GM12878 (cell line): ENCODE measurements at regions not wholly inside any gene's neighbourhood (a gene's known extent, or its start where the extent isn't known, plus 50 kb on each side); places are given as distances from the start of the nearest gene placed in this dataset.

Experiments
- ATAC-seq: fragments of 200-7000 bp; cut with Tn5 transposase; 3 replicates; pipeline ENCODE4 v1.9.1; 2020; ENCODE audit warnings: mild to moderate bottlenecking, moderate library complexity
- BruUV-seq: library from RNA; stranded (reverse); fragments of 400-500 nt; replicated peaks from 2 replicates; lab custom pipeline; 2021; lab: Mats Ljungman, UMichigan
- CTCF ChIA-PET: fragments of 300-600 bp; sonication (Branson Sonifier 250); formaldehyde crosslinking; extraction: SDS; loops from one replicate; lab custom pipeline; 2021; ENCODE audit warnings: inconsistent platforms; lab: Yijun Ruan, JAX
- POLR2A ChIA-PET: fragments of 350-600 bp; formaldehyde crosslinking; extraction: SDS; loops from one replicate; lab custom pipeline; 2021; ENCODE audit warnings: inconsistent platforms; lab: Charles Lee
- RAD21 ChIA-PET: fragments of 300-600 bp; sonication (Branson Sonifier 250); formaldehyde crosslinking; loops from one replicate; lab custom pipeline; 2023; ENCODE audit warnings: antibody characterized with exemption; ENCODE audit not compliant: unreplicated experiment; lab: Charles Lee
- SMC1A ChIA-PET: fragments of 300-600 bp; sonication (Branson Sonifier 250); formaldehyde crosslinking; loops from one replicate; lab custom pipeline; 2023; ENCODE audit not compliant: unreplicated experiment, uncharacterized antibody; lab: Charles Lee
- DNase-seq: peaks from one replicate; pipeline ENCODE4 v3.0.0-alpha.2; 2011; ENCODE audit warnings: low read depth, low spot score
- FAIRE-seq: peaks from 3 replicates; lab custom pipeline; 2011; peaks lifted over from hg19 to GRCh38; lab: Jason Lieb, UNC
- H2AFZ ChIP-seq: 2 replicates; pipeline ENCODE4 v1.6.0; 2011; ENCODE audit warnings: low read depth, low read length, control low read depth; ENCODE audit not compliant: control insufficient read depth
- H3K27ac ChIP-seq: 2 replicates; pipeline ENCODE4 v1.5.1; 2011; ENCODE audit warnings: control low read depth; ENCODE audit not compliant: control insufficient read depth, insufficient read depth
- H3K27me3 ChIP-seq, 2 experiments: replicated peaks in 1 of 2; 2 replicates each; pipeline versions ENCODE4 v1.6.0 to v1.6.1; 2011; ENCODE audit warnings: low read length in 1 of 2; ENCODE audit not compliant: control insufficient read depth in 2 of 2, insufficient read depth in 2 of 2
- H3K36me3 ChIP-seq, 2 experiments: 2 replicates each; pipeline ENCODE4 v1.5.1; 2011; ENCODE audit warnings: low read length in 1 of 2; ENCODE audit not compliant: control insufficient read depth in 2 of 2, insufficient read depth in 2 of 2
- H3K4me1 ChIP-seq: 2 replicates; pipeline ENCODE4 v1.6.1; 2011; ENCODE audit warnings: mild to moderate bottlenecking, low read length, moderate library complexity, mixed read lengths; ENCODE audit not compliant: control insufficient read depth, insufficient read depth
- H3K4me2 ChIP-seq: 2 replicates; pipeline ENCODE4 v1.6.0; 2011; ENCODE audit warnings: control low read depth; ENCODE audit not compliant: control insufficient read depth, insufficient read depth
- H3K4me3 ChIP-seq: fragments of 200-600 bp; sonication (generic); 2 replicates; pipeline ENCODE4 v1.5.1; 2016
- H3K79me2 ChIP-seq: 2 replicates; pipeline ENCODE4 v1.6.0; 2011; ENCODE audit warnings: low read length; ENCODE audit not compliant: control insufficient read depth, insufficient read depth
- H3K9ac ChIP-seq: 2 replicates; pipeline ENCODE4 v1.8.0; 2011; ENCODE audit warnings: low read length, control low read depth, mixed read lengths; ENCODE audit not compliant: control insufficient read depth, insufficient read depth
- H3K9me3 ChIP-seq: replicated peaks from 3 replicates; pipeline ENCODE4 v1.5.1; 2011; ENCODE audit warnings: mild to moderate bottlenecking, low read length; ENCODE audit not compliant: control insufficient read depth, insufficient read depth
- H4K20me1 ChIP-seq: 2 replicates; pipeline ENCODE4 v1.6.0; 2011; ENCODE audit not compliant: control insufficient read depth, insufficient read depth
- EED ChIP-seq: sonication (generic); IDR thresholded peaks from 2 replicates; pipeline ENCODE4 v1.6.1; 2016; ENCODE audit warnings: antibody characterized with exemption, low read depth
- ETV6 ChIP-seq, 2 experiments: fragments of 450-650 bp in 1 of 2; IDR thresholded peaks in 1 of 2; conservative IDR thresholded peaks in 1 of 2; 2 replicates each; pipeline ENCODE4 v1.6.1; 2014; ENCODE audit warnings: antibody characterized with exemption in 1 of 2, borderline replicate concordance in 1 of 2, low read depth in 1 of 2, mild to moderate bottlenecking in 1 of 2, moderate library complexity in 1 of 2
- RAD21 ChIP-seq: IDR thresholded peaks from 2 replicates; pipeline ENCODE4 v1.6.1; 2011; ENCODE audit warnings: mild to moderate bottlenecking, low read depth, low read length, moderate library complexity; ENCODE audit not compliant: insufficient read depth
- WGBS: methylation state at CpG from one replicate; pipeline ENCODE4 v1.1.6; 2016; ENCODE audit warnings: low lambda C conversion rate; ENCODE audit not compliant: insufficient replicate concordance, insufficient coverage; ENCODE audit errors: missing lambda C conversion rate; 5-methylcytosine and 5-hydroxymethylcytosine counted together
- in situ Hi-C: fragments of 300-500 bp; cut with MboI; formaldehyde crosslinking; loops from 9 replicates; pipeline ENCODE4 v1.14.3; 2018; ENCODE audit warnings: mixed read lengths
- intact Hi-C: fragments of 100-400 bp; cut with micrococcal nuclease; formaldehyde crosslinking; loops from one replicate; pipeline ENCODE4 v1.14.2; 2022; ENCODE audit not compliant: unreplicated experiment
- TF ChIP-seq, protein P1 (sequence below): fragments of 450-650 bp; IDR thresholded peaks from 2 replicates; pipeline ENCODE4 v1.6.1; 2016; ENCODE audit warnings: mild to moderate bottlenecking
- TF ChIP-seq, protein P2 (sequence below): fragments of 450-650 bp; IDR thresholded peaks from 2 replicates; pipeline ENCODE4 v1.6.1; 2016; ENCODE audit warnings: mild to moderate bottlenecking, moderate library complexity, borderline replicate concordance

DNA sequence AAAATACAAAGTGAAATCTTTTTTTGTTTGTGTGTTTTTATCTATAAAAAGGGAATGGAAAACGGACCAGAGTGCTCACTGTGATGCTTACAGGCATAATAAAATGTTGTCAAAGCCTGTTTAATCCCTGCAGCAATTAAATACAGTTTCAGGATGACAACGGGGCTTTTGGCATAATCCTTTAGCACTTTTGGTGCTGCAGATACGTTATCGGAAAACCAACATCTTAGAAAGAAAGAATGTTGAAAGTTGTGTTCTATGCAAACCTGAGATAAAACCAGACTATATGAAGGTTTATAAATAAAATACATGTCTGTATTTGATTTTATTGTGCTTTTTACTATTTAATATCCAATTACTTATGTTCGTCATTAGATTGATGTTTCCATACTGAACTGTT lies 307.4 kb upstream of the DAB2 start:
- POLR2A ChIA-PET: interaction anchor here (0.6 kb wide), 1 partner anchor 786 kb away, joined by 4 read pairs; no protein-coding TSS in a partner anchor

More for the DNA sequence above, 307.4 kb upstream of the DAB2 start:
- ATAC-seq (no peak), DNase-seq (no peak), FAIRE-seq (no peak)
- in situ Hi-C loops: no loop called here
- Histone ChIP-seq H3K9ac (no peak overlapping the region), H3K36me3 (no peaks in the 10 kb centered on the region), H2AFZ (no peak overlapping the region), H3K4me1 (no peaks in the 10 kb centered on the region), H3K9me3 (no peaks in the 10 kb centered on the region), H3K27ac (no peak overlapping the region), H3K4me2 (no peak overlapping the region), H4K20me1 (no peaks in the 10 kb centered on the region), H3K79me2 (no peaks in the 10 kb centered on the region), H3K27me3 (no peaks in the 10 kb centered on the region; a peak in 1 of 4 replicates), H3K4me3 (no peak overlapping the region)
- RAD21 ChIA-PET: no interaction called here
- SMC1A ChIA-PET: no interaction called here
- intact Hi-C loops: no loop called here
- CTCF ChIA-PET: no interaction called here
- no TSS peak for BruUV-seq
- no peak for TF ChIP-seq ETV6 (conservative IDR thresholded peaks at IDR 0.05 in 1 of 2, IDR thresholded peaks at IDR 0.05 in 1 of 2; ENCODE audit: borderline replicate concordance in 1 of 2, low read depth in 1 of 2)
- no peak for TF ChIP-seq RAD21
- TF ChIP-seq, protein P1, sequence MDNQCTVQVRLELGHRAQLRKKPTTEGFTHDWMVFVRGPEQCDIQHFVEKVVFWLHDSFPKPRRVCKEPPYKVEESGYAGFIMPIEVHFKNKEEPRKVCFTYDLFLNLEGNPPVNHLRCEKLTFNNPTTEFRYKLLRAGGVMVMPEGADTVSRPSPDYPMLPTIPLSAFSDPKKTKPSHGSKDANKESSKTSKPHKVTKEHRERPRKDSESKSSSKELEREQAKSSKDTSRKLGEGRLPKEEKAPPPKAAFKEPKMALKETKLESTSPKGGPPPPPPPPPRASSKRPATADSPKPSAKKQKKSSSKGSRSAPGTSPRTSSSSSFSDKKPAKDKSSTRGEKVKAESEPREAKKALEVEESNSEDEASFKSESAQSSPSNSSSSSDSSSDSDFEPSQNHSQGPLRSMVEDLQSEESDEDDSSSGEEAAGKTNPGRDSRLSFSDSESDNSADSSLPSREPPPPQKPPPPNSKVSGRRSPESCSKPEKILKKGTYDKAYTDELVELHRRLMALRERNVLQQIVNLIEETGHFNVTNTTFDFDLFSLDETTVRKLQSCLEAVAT: no peak
- TF ChIP-seq EED: no peak
- TF ChIP-seq, protein P2, sequence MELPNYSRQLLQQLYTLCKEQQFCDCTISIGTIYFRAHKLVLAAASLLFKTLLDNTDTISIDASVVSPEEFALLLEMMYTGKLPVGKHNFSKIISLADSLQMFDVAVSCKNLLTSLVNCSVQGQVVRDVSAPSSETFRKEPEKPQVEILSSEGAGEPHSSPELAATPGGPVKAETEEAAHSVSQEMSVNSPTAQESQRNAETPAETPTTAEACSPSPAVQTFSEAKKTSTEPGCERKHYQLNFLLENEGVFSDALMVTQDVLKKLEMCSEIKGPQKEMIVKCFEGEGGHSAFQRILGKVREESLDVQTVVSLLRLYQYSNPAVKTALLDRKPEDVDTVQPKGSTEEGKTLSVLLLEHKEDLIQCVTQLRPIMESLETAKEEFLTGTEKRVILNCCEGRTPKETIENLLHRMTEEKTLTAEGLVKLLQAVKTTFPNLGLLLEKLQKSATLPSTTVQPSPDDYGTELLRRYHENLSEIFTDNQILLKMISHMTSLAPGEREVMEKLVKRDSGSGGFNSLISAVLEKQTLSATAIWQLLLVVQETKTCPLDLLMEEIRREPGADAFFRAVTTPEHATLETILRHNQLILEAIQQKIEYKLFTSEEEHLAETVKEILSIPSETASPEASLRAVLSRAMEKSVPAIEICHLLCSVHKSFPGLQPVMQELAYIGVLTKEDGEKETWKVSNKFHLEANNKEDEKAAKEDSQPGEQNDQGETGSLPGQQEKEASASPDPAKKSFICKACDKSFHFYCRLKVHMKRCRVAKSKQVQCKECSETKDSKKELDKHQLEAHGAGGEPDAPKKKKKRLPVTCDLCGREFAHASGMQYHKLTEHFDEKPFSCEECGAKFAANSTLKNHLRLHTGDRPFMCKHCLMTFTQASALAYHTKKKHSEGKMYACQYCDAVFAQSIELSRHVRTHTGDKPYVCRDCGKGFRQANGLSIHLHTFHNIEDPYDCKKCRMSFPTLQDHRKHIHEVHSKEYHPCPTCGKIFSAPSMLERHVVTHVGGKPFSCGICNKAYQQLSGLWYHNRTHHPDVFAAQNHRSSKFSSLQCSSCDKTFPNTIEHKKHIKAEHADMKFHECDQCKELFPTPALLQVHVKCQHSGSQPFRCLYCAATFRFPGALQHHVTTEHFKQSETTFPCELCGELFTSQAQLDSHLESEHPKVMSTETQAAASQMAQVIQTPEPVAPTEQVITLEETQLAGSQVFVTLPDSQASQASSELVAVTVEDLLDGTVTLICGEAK: no peak
- WGBS: 23% methylated on average over 5 of the region's 5 CpGs
